HG03442 (cell line): ENCODE measurements at regions not wholly inside any gene's neighbourhood (a gene's known extent, or its start where the extent isn't known, plus 50 kb on each side); places are given as distances from the start of the nearest gene placed in this dataset.

Source experiments
- ATAC-seq: cut with Tn5 transposase; IDR thresholded peaks from one replicate; pipeline ENCODE4 v1.9.1; 2021; ENCODE audit warnings: mild to moderate bottlenecking, moderate library complexity; ENCODE audit not compliant: unreplicated experiment

DNA sequence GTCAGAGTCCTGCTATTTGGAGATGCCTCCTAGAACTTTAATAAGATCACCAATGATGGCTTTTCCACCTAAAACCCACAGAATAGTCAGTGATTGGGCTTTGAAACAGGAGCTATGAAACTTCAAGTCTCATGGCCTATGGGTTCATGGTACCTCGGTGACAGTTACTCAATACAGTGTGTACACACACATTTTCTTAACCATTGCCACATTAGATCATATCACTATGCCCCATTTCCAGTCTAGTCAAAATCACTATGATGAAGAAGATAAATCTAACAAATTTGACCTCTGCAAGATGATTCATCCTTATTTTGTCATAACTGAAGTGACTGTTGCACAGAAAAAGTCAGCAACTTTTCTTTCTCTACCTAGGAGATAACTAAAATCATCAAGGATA is 86.8 kb upstream of the OR13F1 start:
- ATAC-seq, result no peak

DNA sequence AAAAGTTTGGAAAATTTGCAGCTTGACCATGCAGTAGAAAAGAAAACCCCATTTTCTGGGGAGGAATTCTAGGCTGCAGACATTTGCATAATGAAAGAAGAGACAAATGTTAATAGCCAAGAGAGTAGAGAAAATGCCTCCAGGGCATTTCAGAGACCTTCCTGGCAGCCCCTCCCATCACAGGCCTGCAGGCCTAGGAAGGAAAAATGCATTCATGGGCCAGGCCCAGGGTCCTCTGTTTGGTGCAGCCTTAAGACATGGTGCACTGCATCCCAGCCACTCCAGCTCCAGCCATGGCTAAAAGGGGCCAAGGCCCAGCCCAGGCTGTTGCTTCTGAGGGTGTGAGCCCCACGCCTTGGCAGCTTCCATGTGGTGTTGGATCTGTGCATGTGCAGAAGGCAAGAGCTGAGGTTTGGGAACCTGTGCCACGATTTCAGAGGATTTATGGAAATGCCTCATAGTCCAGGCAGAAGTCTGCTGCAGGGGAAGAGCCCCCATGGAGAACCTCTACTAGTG is 75.0 kb upstream of the OR13F1 start:
- no peak for ATAC-seq

DNA sequence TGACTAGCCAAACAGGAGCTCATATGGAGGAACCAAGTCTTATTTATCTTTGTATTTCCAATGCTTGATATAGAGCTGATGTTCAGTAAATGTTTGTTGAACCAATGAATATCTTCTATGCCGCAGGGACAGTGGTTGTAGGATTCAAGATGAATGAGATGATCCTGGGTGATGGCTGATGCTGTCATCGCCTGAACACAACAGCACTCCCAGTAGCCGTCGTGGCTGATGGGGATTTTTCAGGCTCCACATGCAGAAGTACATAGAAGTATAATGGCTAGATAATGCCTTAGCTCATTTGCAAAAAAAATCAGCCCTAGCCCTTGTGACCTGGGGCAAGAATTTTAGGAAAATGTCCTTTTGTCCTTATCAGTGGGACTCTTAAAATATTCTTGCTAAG is 69.0 kb upstream of the OR13F1 start:
- no peak for ATAC-seq

DNA sequence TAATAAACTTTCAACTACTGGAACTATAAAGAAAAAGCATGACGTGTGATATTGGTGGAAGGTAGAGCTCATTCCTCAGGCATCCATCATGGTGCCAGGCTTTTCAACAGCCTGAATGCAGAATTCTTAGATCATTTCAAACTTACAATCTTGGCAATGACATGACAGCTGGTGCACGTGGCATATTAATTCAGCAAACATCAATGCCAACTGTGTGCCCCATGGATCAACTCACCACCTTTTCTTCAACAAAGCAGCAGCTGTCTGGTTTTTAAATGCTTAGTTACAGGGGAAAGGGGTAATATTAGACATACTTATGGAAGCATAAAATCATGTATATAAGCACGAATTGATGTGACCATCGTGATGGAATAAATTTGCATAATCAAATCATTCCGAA is 56.0 kb upstream of the OR13F1 start:
- ATAC-seq, result no peak
